ENCODE measurements at regions not wholly inside any gene's neighbourhood (a gene's known extent, or its start where the extent isn't known, plus 50 kb on each side); places are given as distances from the start of the nearest gene placed in this dataset.

DNA sequence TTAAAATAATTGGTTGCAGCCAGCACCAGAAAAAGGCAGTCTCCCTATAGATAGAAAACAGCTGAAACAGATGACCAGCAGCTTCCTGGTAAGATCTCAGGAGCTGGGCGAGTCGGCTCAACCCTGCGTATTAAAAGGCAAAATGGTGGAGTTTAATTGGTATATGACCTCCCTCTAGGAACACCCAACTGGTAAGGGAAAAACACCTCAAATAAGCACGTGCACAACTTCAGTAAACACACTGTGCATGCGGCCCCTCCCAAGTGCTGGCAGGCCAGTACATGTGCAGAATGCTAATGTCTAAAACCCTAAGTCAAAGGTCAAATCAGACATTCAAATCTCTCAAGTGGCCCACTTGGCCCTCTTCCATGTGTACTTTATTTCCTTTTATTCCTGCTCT lies 103.2 kb upstream of the PDE5A start:
- TF ChIP-seq, protein P1, sequence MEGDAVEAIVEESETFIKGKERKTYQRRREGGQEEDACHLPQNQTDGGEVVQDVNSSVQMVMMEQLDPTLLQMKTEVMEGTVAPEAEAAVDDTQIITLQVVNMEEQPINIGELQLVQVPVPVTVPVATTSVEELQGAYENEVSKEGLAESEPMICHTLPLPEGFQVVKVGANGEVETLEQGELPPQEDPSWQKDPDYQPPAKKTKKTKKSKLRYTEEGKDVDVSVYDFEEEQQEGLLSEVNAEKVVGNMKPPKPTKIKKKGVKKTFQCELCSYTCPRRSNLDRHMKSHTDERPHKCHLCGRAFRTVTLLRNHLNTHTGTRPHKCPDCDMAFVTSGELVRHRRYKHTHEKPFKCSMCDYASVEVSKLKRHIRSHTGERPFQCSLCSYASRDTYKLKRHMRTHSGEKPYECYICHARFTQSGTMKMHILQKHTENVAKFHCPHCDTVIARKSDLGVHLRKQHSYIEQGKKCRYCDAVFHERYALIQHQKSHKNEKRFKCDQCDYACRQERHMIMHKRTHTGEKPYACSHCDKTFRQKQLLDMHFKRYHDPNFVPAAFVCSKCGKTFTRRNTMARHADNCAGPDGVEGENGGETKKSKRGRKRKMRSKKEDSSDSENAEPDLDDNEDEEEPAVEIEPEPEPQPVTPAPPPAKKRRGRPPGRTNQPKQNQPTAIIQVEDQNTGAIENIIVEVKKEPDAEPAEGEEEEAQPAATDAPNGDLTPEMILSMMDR (IDR thresholded peaks at IDR 0.05 in 2 of 3, conservative IDR thresholded peaks at IDR 0.05 in 1 of 3; ENCODE audit: control insufficient read depth in 2 of 3, extremely low read depth in 1 of 3, insufficient read depth in 1 of 3, low read depth in 3 of 3, low read length in 3 of 3) = no peak
- TF ChIP-seq, protein P2, sequence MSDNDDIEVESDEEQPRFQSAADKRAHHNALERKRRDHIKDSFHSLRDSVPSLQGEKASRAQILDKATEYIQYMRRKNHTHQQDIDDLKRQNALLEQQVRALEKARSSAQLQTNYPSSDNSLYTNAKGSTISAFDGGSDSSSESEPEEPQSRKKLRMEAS (IDR thresholded peaks at IDR 0.05; ENCODE audit: low read depth, low read length) = no peak

Data from GM12878 (cell line).